GM18858 (cell line): ENCODE measurements at regions not wholly inside any gene's neighbourhood (a gene's known extent, or its start where the extent isn't known, plus 50 kb on each side); places are given as distances from the start of the nearest gene placed in this dataset.

ENCODE experiments used
- ATAC-seq: cut with Tn5 transposase; IDR thresholded peaks from one replicate; pipeline ENCODE4 v1.9.1; 2021; ENCODE audit not compliant: unreplicated experiment

DNA sequence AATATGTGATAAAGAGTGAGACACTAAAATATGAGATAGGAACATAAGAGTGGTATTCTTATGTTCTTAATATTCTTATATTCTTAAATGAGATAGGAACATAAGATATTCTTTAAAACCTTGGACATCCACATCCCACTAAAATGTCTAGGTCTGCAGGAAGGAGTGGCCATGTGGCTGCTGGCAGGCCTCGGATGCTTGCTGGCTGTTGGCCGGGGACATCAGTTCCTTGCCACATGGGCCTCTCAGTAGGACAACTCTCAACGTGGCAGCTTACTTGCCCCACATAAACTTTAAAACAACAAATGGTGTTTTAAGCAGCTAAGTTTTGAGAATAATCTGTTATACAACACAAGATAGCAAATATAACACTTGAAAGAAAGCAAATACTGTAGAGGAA lies 240.1 kb downstream of the CASP12 start:
- ATAC-seq: no peak

DNA sequence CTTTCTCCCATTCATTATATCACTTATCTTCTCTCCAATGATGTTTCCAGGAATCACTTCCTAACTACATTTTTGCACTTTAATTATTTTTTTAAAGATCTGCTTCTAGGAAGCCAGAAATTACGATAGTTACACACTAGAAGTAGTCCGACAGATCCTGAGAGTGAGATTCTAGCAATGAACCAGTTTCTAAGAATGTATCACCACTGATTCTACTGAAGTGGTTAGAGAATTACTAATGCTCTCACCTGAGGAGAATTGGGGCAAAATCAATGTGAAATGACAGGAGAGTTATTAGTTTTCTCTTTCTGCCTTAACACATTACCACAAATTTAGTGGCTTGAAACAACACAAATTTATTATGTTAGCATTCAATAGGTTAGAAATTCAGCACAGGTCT lies 241.2 kb downstream of the CASP12 start:
- no peak for ATAC-seq

DNA sequence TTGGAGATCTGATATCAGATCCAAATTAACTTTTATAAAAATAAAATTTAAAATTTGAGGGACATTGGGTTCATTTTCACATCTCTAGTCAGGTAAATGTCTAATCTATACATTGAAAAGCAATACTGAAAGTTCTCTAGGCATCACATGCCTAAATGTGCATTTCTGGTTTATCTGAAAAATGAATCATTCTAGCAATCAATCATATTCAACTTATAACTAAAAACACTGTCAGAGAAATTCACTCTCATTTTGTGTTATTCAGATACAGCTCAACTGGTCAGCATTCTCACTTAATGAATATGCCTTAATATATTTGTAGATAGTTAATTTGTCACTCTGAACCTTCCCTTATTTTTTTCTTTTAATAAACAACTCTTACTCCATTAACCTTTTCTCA lies 243.2 kb downstream of the CASP12 start:
- no peak for ATAC-seq

DNA sequence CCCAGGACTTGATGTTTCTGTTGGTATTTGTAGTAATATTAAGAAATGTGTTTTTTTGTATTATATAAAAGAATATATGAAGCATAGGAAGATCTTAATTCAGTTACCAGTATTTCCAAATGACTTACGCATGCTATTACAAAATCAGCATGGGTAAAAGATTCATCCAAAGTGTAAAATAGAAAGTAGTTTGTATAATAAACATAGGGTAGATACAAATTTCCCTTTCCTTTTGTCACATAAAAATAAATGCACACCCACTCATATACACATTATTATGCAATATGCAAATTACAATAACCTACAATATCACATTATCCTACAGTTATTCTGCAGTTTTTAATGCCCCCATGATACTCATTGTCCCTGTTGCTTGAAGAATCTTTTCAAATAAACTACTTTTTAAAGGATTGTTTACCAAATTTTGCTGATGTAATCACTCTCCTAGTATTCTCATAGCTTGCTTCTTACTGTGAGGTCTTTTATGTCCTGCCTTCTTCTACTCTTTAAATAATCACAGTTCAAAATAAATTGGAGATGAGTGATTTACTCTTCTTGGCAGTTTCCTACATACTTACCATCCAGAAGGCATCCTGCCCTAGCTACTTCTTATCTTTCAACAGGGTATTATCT lies 244.0 kb downstream of the CASP12 start:
- ATAC-seq: no peak

DNA sequence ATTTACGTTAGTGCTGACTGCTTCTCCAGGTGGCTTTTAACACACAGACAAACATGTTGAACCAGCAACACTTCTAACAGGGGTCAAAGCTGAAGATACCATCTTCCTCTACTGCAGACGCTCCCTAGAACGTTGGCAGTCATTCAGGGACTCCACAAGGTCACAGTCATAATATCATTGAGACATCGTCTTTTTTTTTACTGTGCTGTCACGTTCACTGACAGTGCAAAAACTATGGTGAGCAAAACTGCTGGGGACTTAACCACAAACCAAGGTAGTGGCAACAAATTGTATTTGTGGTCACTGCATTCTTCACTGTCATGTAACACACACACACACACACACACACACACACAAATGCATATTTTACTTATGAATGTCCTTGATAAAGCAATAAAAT lies 244.9 kb downstream of the CASP12 start:
- ATAC-seq: no peak

DNA sequence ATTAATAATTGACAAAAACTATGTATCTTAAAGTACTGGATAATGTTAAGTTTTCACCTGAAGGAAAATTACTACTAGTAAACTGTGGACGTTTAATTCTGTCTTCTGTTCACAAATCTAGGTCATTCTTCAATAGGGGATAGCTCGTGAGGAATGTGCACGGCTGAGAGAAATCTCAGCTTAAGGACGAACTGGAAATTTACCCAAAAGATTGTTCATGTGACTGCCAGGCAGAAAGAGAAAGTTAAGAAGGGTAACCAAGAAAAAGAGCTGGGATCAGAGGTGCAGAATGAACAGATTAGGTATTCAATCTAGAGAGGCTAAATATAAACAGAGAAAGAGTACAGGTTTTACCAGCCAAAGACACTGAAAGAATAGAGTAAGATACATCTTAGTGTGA lies 245.3 kb downstream of the CASP12 start:
- no peak for ATAC-seq

DNA sequence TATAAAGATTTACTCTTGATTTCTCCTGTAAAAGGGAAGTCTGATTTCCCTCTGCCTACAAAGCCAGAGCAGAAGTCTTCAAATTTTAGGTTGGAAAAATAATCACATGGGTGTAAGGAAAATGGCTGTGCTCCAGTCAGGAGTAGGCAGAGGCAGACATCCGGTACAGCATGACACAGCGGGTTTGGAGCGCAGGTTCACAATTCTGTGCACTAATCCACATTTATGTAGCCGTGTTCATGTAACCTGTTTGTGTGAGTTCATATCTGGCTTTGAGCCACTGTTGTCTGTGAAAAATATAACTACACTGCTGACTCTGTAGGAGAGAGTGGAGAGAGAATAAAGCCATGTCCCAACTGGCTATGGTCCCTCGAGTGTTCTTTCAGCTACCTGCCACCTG lies 248.0 kb downstream of the CASP12 start:
- no peak for ATAC-seq

DNA sequence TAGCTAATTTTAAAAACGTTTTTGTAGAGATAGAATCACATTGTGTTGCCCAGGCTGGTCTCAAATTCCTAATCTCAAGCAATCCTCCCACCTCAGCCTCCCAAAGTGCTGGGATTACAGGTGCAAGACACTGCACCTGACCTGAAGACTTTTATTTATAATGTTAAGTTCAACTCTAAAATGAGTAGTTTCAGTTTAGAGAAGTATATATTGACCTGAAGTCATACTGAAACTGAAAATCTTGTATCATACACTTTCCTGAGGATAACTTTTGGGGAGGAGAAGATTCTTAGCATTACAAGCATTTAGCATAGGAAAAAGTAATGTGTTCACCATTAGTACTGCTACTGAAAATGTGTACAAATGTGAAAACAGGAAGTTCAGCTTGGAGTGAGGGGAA lies 249.3 kb downstream of the CASP12 start:
- no peak for ATAC-seq

DNA sequence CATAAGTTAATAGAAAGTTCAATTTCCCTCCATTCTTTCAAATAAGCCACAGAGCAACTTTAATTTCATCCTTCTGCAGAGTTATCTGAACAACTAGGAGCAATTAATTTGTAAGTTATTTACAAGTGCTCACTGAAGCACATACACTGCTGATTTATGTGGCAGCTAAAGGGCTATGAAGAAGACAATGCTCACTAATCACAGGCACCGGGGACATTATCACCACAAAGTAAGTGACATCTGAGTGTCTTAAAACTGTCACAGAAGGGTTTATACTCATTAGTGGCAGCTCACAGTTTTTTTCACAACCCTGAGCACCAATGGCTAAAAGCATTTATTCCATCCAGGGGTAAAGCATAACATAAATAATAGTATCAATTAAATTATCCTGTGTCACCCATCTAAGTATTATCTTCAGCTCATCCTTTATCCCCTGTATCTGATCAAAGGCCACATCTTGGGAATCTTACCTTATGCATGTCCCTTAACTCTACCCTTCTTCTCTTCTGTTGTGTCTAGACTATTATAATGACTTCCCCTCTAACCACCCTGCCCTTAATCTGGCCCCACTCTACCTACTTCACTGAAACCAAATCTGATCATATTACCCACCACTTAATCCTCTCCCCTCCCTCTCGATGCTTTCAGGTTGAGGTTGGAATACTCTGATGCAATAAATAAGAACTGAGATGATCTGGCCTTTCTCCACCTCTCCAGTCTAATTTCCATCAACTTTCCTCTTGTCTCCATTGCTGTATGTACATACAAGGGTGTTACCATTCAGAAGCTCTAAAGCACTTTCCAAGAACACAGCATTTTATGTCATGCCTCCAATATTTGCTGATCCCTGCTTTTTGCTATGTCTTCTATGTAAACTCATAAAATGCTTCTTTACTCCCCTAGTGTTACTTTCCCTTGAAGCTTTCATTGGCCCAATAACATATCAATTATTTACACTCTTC lies 252.7 kb downstream of the CASP12 start:
- no peak for ATAC-seq

DNA sequence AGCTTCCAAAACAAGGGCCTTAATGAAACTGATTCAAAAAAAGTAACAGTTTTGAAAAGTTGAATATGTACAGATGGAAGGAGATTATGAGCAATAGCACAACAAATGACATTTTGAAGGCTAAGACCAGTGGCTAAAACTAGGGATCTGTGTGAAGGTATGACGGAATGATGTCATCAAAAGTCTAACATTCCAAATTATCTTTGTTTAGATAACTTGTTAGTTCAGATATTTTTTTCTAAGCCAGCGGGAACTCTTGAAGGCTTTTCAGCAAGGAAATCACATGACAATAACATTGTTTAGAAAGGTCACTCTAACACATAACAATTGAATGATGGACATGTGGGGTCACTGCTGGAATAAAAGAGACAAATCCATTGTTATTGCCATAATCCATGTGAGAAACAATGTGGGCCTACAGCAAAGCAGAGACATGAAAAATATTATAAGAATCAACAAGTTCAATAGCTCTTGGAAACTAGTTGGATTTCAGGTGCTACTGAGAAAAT lies 260.5 kb downstream of the CASP12 start:
- no peak for ATAC-seq

DNA sequence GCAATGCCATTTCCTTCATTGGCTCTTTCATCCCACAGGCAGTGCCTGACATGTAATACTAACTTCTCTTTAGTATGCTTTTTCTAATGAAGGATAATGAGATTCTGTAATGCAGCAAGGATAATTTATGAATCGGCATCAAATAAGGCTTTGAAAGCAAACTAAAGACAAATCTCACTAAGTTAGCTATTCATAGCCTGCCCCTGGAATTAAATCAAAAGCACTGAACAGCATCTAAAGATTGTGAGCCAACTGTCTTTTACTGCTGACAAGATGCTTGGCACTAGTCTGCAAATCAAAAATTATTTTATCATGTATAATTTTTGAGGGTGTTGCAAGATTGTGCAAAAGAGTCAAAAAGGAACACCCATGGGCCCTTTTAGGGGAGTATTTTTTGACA lies 265.0 kb downstream of the CASP12 start:
- ATAC-seq: no peak

DNA sequence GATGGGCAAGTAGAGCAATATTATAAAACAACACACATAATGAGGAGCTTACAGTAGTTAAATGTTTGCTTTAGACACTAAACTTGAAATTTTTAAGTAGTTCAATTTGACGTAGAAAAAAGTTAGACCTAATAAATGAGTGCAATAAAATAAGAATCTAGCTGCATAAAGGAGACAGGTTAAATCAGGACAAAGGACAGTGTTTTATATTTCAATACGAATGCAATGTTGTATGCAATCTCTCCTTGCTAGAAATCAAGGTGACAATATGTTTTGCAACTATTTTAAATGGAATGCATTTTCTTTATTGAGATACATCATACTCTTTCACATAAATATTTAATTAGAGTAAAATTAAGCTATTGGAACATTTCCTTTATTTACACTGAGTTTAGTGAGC lies 267.9 kb downstream of the CASP12 start:
- ATAC-seq: no peak

DNA sequence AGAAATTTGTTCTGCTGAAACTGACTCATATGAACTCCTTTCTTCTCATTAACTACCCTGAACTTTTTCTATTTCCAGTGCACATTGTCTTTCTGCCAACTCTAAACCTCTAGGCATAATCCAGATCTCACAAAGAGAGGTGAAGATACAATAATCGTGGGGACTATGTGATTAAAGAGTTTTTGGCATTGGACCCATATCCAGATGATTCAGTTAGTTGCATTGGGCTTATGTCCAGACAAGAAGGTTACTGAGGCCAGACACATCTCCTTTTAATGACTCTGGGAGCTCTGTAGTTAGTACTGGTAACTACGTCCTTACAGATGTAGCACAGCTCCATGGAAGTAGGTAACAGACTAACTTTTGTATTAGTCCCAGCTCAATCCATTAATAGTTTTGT lies 273.0 kb downstream of the CASP12 start:
- no peak for ATAC-seq

DNA sequence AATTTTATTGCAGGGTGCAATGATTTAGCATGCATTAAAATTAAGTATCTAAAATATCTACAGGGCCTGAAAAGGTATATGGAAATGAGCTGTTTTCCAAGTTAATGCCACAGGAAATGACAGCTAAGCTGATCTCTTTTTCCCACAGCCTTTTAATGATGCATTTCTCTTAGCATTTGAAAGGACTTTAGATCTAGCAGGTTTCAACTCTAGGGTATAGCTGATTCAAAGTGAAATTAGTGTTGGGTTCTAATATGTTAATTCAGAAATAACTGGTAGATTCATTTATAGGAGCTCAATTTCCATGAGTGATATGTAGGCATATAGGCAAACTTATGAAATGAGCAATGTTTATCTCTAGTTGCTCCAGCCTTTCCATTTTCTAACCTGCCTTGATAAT lies 274.2 kb downstream of the CASP12 start:
- no peak for ATAC-seq

DNA sequence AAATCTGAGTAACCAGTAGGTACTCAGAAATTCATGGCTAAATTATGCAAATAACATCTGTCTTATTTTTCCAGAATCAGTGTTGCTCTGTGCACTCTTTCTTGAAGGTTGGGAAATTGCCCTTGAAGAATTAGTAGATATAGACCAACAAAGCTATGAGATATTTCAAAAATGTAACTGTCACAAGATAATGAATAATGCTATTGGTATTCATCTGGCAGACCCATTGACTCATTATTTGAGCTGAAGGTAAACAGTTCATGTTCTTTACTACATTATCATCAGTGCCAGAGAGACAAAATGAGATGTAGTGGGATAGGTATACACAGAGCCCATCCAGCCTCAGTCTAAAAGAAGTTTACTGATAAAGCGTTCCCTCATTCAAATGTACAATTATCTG lies 274.7 kb downstream of the CASP12 start:
- ATAC-seq: no peak

DNA sequence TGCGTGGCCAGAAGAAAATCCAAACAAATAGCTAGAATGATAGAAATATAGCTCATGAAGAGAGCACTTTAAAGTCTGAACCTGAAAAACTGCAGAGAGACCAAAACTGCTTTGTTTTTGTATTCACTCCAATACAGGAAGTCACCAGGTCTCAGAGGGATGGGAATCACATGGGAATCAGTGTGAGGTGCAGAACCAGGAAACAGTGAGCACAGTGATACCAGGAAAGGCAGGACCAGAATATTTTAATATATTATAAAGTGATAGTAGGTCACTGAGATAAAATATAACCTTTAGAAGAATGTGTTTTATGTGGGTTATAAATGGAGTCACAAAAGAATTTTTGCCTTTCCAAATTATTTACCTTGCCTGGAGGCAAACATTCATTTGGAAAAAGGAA lies 277.3 kb downstream of the CASP12 start:
- ATAC-seq: no peak

DNA sequence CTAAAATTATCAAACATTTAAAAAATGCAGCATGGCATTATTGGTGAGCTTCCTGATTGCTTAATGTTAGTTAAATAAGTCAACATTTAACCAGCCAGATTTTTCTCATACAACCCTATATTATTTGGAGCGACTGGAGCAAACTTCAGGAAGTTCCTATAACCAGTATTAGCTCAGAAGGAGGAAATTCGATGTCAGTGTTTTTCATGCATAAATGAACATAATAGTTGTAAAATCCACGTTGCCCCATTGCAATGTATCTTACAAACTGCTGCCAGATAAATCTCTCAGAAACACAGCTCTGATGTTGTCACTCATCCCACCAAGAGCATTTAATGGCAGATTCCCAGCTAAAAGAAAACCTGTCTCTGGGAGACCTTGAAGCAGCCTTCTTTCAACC lies 278.5 kb downstream of the CASP12 start:
- no peak for ATAC-seq

DNA sequence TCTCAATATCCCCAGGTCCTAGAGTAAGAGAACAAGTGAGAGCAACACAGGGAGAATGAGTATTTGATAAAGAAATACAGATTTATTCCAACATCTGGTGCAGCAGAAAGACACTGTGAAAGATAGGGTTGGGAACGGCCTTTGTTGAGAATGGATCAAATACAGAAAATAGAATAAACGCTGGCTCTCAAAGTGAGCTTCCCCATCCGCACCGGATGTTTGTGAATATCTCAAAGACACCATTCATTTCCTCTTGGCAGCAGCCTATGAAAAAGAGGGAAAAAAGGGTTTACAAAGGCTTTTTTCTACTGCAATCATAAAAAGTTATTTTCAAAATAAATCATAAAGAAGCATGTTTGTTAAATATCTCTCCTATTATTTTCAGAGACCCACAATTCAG lies 279.3 kb downstream of the CASP12 start:
- ATAC-seq: no peak

DNA sequence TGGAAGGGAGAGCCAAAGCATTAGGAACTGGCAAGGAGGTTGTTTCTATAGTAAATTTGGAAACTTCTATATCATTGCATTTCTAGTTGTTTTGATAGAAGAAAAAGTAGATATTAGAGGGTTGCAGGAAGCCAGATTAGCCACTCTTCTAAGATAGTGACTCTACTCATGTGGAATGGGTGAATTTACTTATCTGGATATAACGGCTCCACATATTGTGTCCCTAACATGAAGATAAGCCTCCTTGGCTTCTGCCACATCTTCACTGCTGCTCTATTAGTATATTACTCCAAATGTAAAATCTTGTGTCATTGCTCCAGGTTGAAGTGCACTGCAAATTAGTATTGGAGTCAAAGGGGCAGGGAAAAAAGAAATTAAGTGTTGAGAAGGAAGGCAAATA lies 283.3 kb downstream of the CASP12 start:
- ATAC-seq: no peak

DNA sequence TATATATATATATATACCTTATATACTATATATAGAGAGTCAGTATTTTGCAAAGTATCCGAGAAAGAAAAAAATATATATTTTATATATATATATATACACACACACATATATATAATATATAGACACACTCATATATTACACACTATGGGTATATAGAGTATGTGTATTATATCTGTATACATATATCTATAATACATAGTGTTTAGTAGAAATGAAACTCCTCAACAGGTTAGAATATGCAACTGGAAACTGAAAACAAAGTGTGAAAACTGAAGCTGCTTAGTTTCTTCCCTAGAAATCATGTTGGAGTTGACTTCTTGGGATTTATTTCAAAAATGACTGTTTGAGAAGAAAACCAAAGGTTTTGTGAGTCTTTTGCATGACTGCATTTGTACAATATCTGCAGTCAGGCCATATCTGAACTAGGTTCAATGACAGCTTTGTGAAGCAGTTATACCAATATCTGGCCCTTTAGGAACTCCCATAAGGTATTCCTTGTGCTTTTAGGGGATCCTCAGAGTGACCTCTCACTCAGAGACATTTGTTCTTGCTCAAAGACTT lies 284.1 kb downstream of the CASP12 start:
- no peak for ATAC-seq

DNA sequence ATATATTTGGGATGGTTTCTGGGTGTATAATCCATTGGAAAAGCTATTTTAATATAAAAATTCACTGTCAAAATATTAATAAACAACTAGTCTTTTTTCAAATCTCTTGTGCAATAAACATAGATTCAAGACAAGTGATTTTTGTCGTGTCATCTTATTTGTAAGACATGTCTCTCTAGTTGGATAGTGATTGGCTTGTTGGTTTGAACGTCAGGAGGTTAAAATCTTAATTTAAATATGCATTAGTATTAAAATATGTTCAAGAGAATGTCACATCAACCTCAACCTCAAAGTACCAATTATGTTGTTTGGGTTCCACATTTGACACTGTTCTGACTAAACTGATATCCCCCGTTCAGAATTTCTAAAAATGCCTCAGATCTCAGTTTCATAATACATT lies 287.6 kb downstream of the CASP12 start:
- no peak for ATAC-seq
